HG03565 (cell line): ENCODE measurements at regions not wholly inside any gene's neighbourhood (a gene's known extent, or its start where the extent isn't known, plus 50 kb on each side); places are given as distances from the start of the nearest gene placed in this dataset.
"Not testable (repeated sequence)": the region's sequence is repeated elsewhere in the genome, so short reads cannot be mapped to it uniquely, and the experiment has no call there.

ENCODE experiments used
- ATAC-seq: cut with Tn5 transposase; IDR thresholded peaks from one replicate; pipeline ENCODE4 v1.9.1; 2021; ENCODE audit warnings: mild to moderate bottlenecking, moderate library complexity; ENCODE audit not compliant: unreplicated experiment

GRCh38 chr5:63228154-63228553, 649.5 kb downstream of the LRRC70 start:
- ATAC-seq: no peak

- ATAC-seq: no peak
These were observed 641.6 kb downstream of the LRRC70 start for GRCh38 chr5:63220244-63220643.

- no peak for ATAC-seq
These were observed 638.8 kb downstream of the LRRC70 start for GRCh38 chr5:63217422-63217821.

GRCh38 chr5:63213256-63213655, 634.6 kb downstream of the LRRC70 start:
- ATAC-seq: no peak

- ATAC-seq: no peak
These were observed 633.0 kb downstream of the LRRC70 start for GRCh38 chr5:63211448-63212132.

GRCh38 chr5:63205976-63206375, 627.4 kb downstream of the LRRC70 start:
- ATAC-seq: no peak

GRCh38 chr5:63201738-63202137, 623.1 kb downstream of the LRRC70 start:
- ATAC-seq: no peak

- no peak for ATAC-seq
These were observed 615.5 kb downstream of the LRRC70 start for GRCh38 chr5:63194126-63194525.

- ATAC-seq: not testable (repeated sequence)
These were observed 601.6 kb downstream of the LRRC70 start for GRCh38 chr5:63180190-63180589.

GRCh38 chr5:63175850-63176249, 597.2 kb downstream of the LRRC70 start:
- no peak for ATAC-seq

GRCh38 chr5:63170486-63170885, 591.9 kb downstream of the LRRC70 start:
- ATAC-seq: no peak

GRCh38 chr5:63164838-63165535, 586.4 kb downstream of the LRRC70 start:
- no peak for ATAC-seq

GRCh38 chr5:63164339-63164738, 585.7 kb downstream of the LRRC70 start:
- ATAC-seq: no peak

GRCh38 chr5:63155310-63155631, 576.7 kb downstream of the LRRC70 start:
- no peak for ATAC-seq

GRCh38 chr5:63154476-63155309, 576.1 kb downstream of the LRRC70 start:
- ATAC-seq: no peak

GRCh38 chr5:63152871-63153270, 574.3 kb downstream of the LRRC70 start:
- no peak for ATAC-seq

- ATAC-seq: no peak
These were observed 566.5 kb downstream of the LRRC70 start for GRCh38 chr5:63145167-63145566.

- no peak for ATAC-seq
These were observed 563.0 kb downstream of the LRRC70 start for GRCh38 chr5:63141591-63141990.

- ATAC-seq: no peak
These were observed 556.7 kb downstream of the LRRC70 start for GRCh38 chr5:63135291-63135690.

GRCh38 chr5:63131626-63132285, 553.1 kb downstream of the LRRC70 start:
- no peak for ATAC-seq

- no peak for ATAC-seq
These were observed 550.1 kb downstream of the LRRC70 start for GRCh38 chr5:63128761-63129160.
